GM12878 (cell line): ENCODE measurements at regions not wholly inside any gene's neighbourhood (a gene's known extent, or its start where the extent isn't known, plus 50 kb on each side); places are given as distances from the start of the nearest gene placed in this dataset.

ENCODE experiments used
- BCL3 ChIP-seq: IDR thresholded peaks from 2 replicates; pipeline ENCODE4 v1.6.1; 2011; ENCODE audit warnings: borderline replicate concordance, low read depth, mild to moderate bottlenecking, moderate library complexity, low read length; ENCODE audit not compliant: insufficient read depth, poor library complexity, severe bottlenecking
- CTCF ChIP-seq, 3 experiments: IDR thresholded peaks in 2 of 3; conservative IDR thresholded peaks in 1 of 3; 2 replicates each; pipeline ENCODE4 v1.5.1; 2011; ENCODE audit warnings: low read depth in 3 of 3, low read length in 3 of 3, mild to moderate bottlenecking in 3 of 3, control low read depth in 2 of 3, moderate library complexity in 2 of 3, inconsistent platforms in 1 of 3, mixed read lengths in 1 of 3; ENCODE audit not compliant: control insufficient read depth in 2 of 3, insufficient read depth in 1 of 3; ENCODE audit errors: extremely low read depth in 1 of 3
- ELK1 ChIP-seq: IDR thresholded peaks from 2 replicates; pipeline ENCODE4 v1.6.1; 2012; ENCODE audit warnings: low read depth, low read length, improper control_type of control experiment
- EZH2 ChIP-seq: IDR thresholded peaks from 2 replicates; pipeline ENCODE4 v1.6.1; 2012; ENCODE audit warnings: low read depth, mild to moderate bottlenecking, control low read depth, inconsistent platforms, low read length, borderline replicate concordance; ENCODE audit not compliant: control insufficient read depth
- STAT1 ChIP-seq: fragments of 450-650 bp; conservative IDR thresholded peaks from 2 replicates; pipeline ENCODE4 v1.6.1; 2014; ENCODE audit warnings: antibody characterized with exemption, mild to moderate bottlenecking
- SUZ12 ChIP-seq: fragments of 200-600 bp; sonication (generic); IDR thresholded peaks from one replicate; pipeline ENCODE4 v1.6.1; 2018; ENCODE audit warnings: antibody characterized with exemption, mild to moderate bottlenecking; ENCODE audit not compliant: unreplicated experiment
- USF2 ChIP-seq: IDR thresholded peaks from 2 replicates; pipeline ENCODE4 v1.6.1; 2011; ENCODE audit warnings: low read depth, low read length, improper control_type of control experiment, borderline replicate concordance

GRCh38 chr3:94372026-94372425 is 309.2 kb downstream of the NSUN3 start:
- TF ChIP-seq CTCF (IDR thresholded peaks at IDR 0.05 in 2 of 3, conservative IDR thresholded peaks at IDR 0.05 in 1 of 3; ENCODE audit: control insufficient read depth in 2 of 3, extremely low read depth in 1 of 3, insufficient read depth in 1 of 3, low read depth in 3 of 3, low read length in 3 of 3) (no peak), STAT1 (no peak), SUZ12 (no peak), EZH2 (no peak), USF2 (no peak), ELK1 (no peak), BCL3 (no peak)
